ENCODE measurements at regions not wholly inside any gene's neighbourhood (a gene's known extent, or its start where the extent isn't known, plus 50 kb on each side); places are given as distances from the start of the nearest gene placed in this dataset.
"Not testable (repeated sequence)": the region's sequence is repeated elsewhere in the genome, so short reads cannot be mapped to it uniquely, and the experiment has no call there.

GRCh38 chr2:150675807-150676206 is 188.3 kb upstream of the RND3 start:
- H3K4me3 Mint-ChIP-seq = no peak overlapping the region
- H3K36me3 Mint-ChIP-seq (ENCODE audit: low read depth) = no peaks in the 10 kb centered on the region
- no peaks in the 10 kb centered on the region for H3K4me1 Mint-ChIP-seq
- ATAC-seq (no peak), DNase-seq (no peak)
- no peak overlapping the region for H3K27ac Mint-ChIP-seq
- no peaks in the 10 kb centered on the region for H3K9me3 Mint-ChIP-seq
- H3K27me3 Mint-ChIP-seq = no peaks in the 10 kb centered on the region

GRCh38 chr2:150674283-150674682 is 186.8 kb upstream of the RND3 start:
- Mint-ChIP-seq H3K9me3 (no peaks in the 10 kb centered on the region), H3K36me3 (ENCODE audit: low read depth) (no peaks in the 10 kb centered on the region), H3K27me3 (no peaks in the 10 kb centered on the region), H3K4me3 (no peak overlapping the region), H3K4me1 (no peaks in the 10 kb centered on the region), H3K27ac (no peak overlapping the region)
- ATAC-seq = no peak
- DNase-seq = no peak

- no peak overlapping the region for H3K27ac Mint-ChIP-seq
- no peaks in the 10 kb centered on the region for H3K27me3 Mint-ChIP-seq
- no peaks in the 10 kb centered on the region for H3K4me1 Mint-ChIP-seq
- DNase-seq (no peak), ATAC-seq (no peak)
- H3K36me3 Mint-ChIP-seq (ENCODE audit: low read depth) = no peaks in the 10 kb centered on the region
- peaks cover 6% of the 10 kb centered on the region for H3K9me3 Mint-ChIP-seq
- H3K4me3 Mint-ChIP-seq = no peak overlapping the region
Measured at GRCh38 chr2:150672311-150672710, 184.8 kb upstream of the RND3 start.

GRCh38 chr2:150669492-150669891 is 182.0 kb upstream of the RND3 start:
- ATAC-seq (no peak), DNase-seq (no peak)
- Mint-ChIP-seq H3K4me1 (no peaks in the 10 kb centered on the region), H3K9me3 (peaks cover 6% of the 10 kb centered on the region), H3K4me3 (no peak overlapping the region), H3K27ac (no peak overlapping the region), H3K36me3 (ENCODE audit: low read depth) (no peaks in the 10 kb centered on the region), H3K27me3 (no peaks in the 10 kb centered on the region)

GRCh38 chr2:150667039-150667438 is 179.6 kb upstream of the RND3 start:
- not testable (repeated sequence) for ATAC-seq; H3K27ac Mint-ChIP-seq; H3K27me3 Mint-ChIP-seq; H3K36me3 Mint-ChIP-seq (ENCODE audit: low read depth); H3K4me1 Mint-ChIP-seq; DNase-seq; H3K4me3 Mint-ChIP-seq; H3K9me3 Mint-ChIP-seq

- H3K4me3 Mint-ChIP-seq = no peak overlapping the region
- H3K27me3 Mint-ChIP-seq = peaks cover 2% of the 10 kb centered on the region
- H3K27ac Mint-ChIP-seq = no peak overlapping the region
- no peaks in the 10 kb centered on the region for H3K4me1 Mint-ChIP-seq
- DNase-seq = no peak
- ATAC-seq = no peak
- H3K36me3 Mint-ChIP-seq (ENCODE audit: low read depth) = peaks cover 2% of the 10 kb centered on the region
- peaks cover 21% of the 10 kb centered on the region for H3K9me3 Mint-ChIP-seq
Measured at GRCh38 chr2:150663143-150663542, 175.7 kb upstream of the RND3 start.

GRCh38 chr2:150656002-150656401 is 168.5 kb upstream of the RND3 start:
- DNase-seq (no peak), ATAC-seq (no peak)
- Mint-ChIP-seq H3K36me3 (ENCODE audit: low read depth) (peaks cover 2% of the 10 kb centered on the region), H3K4me1 (no peaks in the 10 kb centered on the region), H3K9me3 (peaks cover 11% of the 10 kb centered on the region), H3K4me3 (no peak overlapping the region), H3K27ac (no peak overlapping the region), H3K27me3 (peaks cover 2% of the 10 kb centered on the region)

- Mint-ChIP-seq H3K4me3 (no peak overlapping the region), H3K27ac (no peak overlapping the region), H3K9me3 (peaks cover 2% of the 10 kb centered on the region), H3K4me1 (no peaks in the 10 kb centered on the region), H3K27me3 (peaks cover under 1% of the 10 kb centered on the region), H3K36me3 (ENCODE audit: low read depth) (peaks cover under 1% of the 10 kb centered on the region)
- DNase-seq (no peak), ATAC-seq (no peak)
Measured at GRCh38 chr2:150653351-150653750, 165.9 kb upstream of the RND3 start.

- Mint-ChIP-seq H3K27ac (no peak overlapping the region), H3K27me3 (no peaks in the 10 kb centered on the region), H3K4me1 (no peaks in the 10 kb centered on the region), H3K36me3 (ENCODE audit: low read depth) (no peaks in the 10 kb centered on the region), H3K9me3 (no peaks in the 10 kb centered on the region), H3K4me3 (no peak overlapping the region)
- no peak for DNase-seq
- no peak for ATAC-seq
Measured at GRCh38 chr2:150647943-150648342, 160.5 kb upstream of the RND3 start.

GRCh38 chr2:150646746-150647145 is 159.3 kb upstream of the RND3 start:
- DNase-seq (no peak), ATAC-seq (no peak)
- Mint-ChIP-seq H3K4me1 (no peaks in the 10 kb centered on the region), H3K27ac (no peak overlapping the region), H3K27me3 (no peaks in the 10 kb centered on the region), H3K36me3 (ENCODE audit: low read depth) (no peaks in the 10 kb centered on the region), H3K4me3 (no peak overlapping the region), H3K9me3 (no peaks in the 10 kb centered on the region)

- DNase-seq (no peak), ATAC-seq (no peak)
- Mint-ChIP-seq H3K36me3 (ENCODE audit: low read depth) (no peaks in the 10 kb centered on the region), H3K27ac (no peak overlapping the region), H3K4me1 (no peaks in the 10 kb centered on the region), H3K27me3 (no peaks in the 10 kb centered on the region), H3K9me3 (no peaks in the 10 kb centered on the region), H3K4me3 (no peak overlapping the region)
Measured at GRCh38 chr2:150644298-150645067, 157.0 kb upstream of the RND3 start.

- Mint-ChIP-seq H3K9me3 (no peaks in the 10 kb centered on the region), H3K4me1 (no peaks in the 10 kb centered on the region), H3K27me3 (no peaks in the 10 kb centered on the region), H3K4me3 (no peak overlapping the region), H3K36me3 (ENCODE audit: low read depth) (no peaks in the 10 kb centered on the region), H3K27ac (no peak overlapping the region)
- ATAC-seq = no peak
- DNase-seq = no peak
Measured at GRCh38 chr2:150643114-150643725, 155.8 kb upstream of the RND3 start.

- ATAC-seq = no peak
- no peak overlapping the region for H3K4me3 Mint-ChIP-seq
- no peak for DNase-seq
- no peaks in the 10 kb centered on the region for H3K27me3 Mint-ChIP-seq
- no peaks in the 10 kb centered on the region for H3K9me3 Mint-ChIP-seq
- no peaks in the 10 kb centered on the region for H3K4me1 Mint-ChIP-seq
- no peak overlapping the region for H3K27ac Mint-ChIP-seq
- H3K36me3 Mint-ChIP-seq (ENCODE audit: low read depth) = no peaks in the 10 kb centered on the region
Measured at GRCh38 chr2:150640039-150640438, 152.6 kb upstream of the RND3 start.

- no peak for DNase-seq
- Mint-ChIP-seq H3K9me3 (no peaks in the 10 kb centered on the region), H3K27ac (no peak overlapping the region), H3K27me3 (no peaks in the 10 kb centered on the region), H3K4me3 (no peak overlapping the region), H3K4me1 (no peaks in the 10 kb centered on the region), H3K36me3 (ENCODE audit: low read depth) (no peaks in the 10 kb centered on the region)
- no peak for ATAC-seq
Measured at GRCh38 chr2:150639383-150639782, 151.9 kb upstream of the RND3 start.

GRCh38 chr2:150631236-150631821 is 143.9 kb upstream of the RND3 start:
- no peaks in the 10 kb centered on the region for H3K9me3 Mint-ChIP-seq
- no peaks in the 10 kb centered on the region for H3K36me3 Mint-ChIP-seq (ENCODE audit: low read depth)
- no peak overlapping the region for H3K27ac Mint-ChIP-seq
- no peak for DNase-seq
- H3K27me3 Mint-ChIP-seq = no peaks in the 10 kb centered on the region
- no peak overlapping the region for H3K4me3 Mint-ChIP-seq
- ATAC-seq = no peak
- H3K4me1 Mint-ChIP-seq = no peaks in the 10 kb centered on the region

Data from activated naive CD8-positive, alpha-beta T cell treated with anti-CD3 and anti-CD28 coated beads, Interleukin-2, amount 50 U/mL, for 24 hours (primary cell).